Kidney tubule cell (primary cell): ENCODE measurements at regions not wholly inside any gene's neighbourhood (a gene's known extent, or its start where the extent isn't known, plus 50 kb on each side); places are given as distances from the start of the nearest gene placed in this dataset.
A peak's percentile ranks its signal among the peaks of the same experiment; 100 is the strongest.

ENCODE experiments used
- DNase-seq: peaks from one replicate; pipeline ENCODE4 v3.0.0-alpha.2; 2018; ENCODE audit warnings: low spot score

DNA sequence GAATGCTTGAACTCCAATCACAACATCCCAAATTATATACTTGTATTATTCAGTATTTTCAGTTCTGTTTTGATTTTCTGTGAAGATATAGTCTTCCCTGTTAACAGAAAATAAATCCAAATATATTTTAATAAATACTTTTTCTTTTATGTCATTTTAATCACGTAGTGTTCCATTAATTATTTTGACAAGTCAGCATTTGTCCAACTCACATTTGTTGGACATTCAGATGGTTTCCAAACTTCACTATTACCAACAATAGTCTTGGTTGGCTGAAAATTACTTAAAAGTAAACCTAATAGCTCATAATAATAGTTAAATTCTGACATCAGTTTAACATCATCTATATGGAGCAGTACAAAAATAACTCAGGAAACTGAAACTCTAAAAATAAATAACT, 60.7 kb upstream of the SPANXD start:
- DNase-seq: no peak

DNA sequence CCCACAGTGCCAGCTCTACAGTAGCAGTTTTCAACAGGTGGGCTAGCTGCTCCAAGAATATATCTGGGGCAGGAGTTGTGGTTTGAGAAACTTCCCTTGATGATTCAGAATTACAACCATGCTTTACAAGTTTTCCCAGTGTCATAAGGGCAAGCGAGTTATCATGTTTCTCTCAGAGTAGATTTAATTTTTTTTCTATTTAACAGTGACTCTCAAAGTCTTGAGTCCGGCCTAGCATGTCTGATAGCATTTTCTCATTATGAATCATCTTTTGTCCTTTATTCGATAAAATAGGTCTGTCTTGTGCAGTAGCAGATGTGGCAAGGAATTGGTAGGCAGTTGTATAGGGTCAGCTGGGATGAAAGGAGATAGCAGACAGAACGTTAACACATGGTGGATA, 62.2 kb upstream of the SPANXD start:
- DNase-seq: peak; percentile 69

DNA sequence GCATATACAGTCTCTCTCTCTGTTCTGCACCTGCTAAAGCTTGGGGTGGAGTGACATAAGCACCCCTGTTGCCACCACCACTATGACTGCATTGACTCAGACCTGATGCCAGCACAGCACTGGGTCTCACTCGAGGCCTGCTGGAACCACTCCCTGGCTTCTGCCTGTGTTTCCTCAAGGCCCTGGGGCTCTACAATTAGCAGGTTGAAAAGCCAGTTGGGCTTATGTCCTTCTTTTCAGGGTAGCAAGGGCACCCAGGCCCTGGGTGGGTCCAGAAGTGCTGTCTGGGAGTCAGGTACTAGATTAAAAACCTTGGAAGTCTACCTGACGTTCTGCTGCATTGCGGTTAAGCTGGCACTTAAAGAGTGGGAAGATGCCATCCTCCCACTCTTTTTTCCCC, 50.5 kb upstream of the MAGEC3 start:
- no peak for DNase-seq
